ENCODE measurements at regions not wholly inside any gene's neighbourhood (a gene's known extent, or its start where the extent isn't known, plus 50 kb on each side); places are given as distances from the start of the nearest gene placed in this dataset.

DNA sequence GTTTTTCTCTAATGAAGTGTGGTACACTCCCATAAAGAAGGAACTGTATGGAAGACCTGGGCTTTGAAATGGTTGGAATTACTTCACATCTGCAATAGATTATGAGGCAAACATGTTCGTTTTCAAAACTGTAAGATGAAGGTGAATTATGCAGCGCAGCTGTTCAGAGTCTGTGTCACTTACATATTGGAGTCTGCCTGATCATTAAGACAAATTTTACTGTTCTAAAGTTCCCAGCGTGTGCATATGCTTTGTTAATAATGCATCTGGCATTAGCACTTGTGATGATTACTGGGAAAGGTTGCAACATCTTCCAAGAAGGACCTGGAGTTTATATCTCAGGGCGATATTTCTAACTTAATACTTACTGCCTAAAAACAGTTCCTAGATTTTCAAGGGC is 255.2 kb upstream of the ZC3H12C start:
- no peak overlapping the region for H2AFZ ChIP-seq (ENCODE audit: low read depth, low read length)
- no peaks in the 10 kb centered on the region for H3K79me2 ChIP-seq (ENCODE audit: insufficient read depth, low read length)
- no peak for DNase-seq (ENCODE audit: low read depth)
- no peaks in the 10 kb centered on the region for H4K20me1 ChIP-seq (ENCODE audit: insufficient read depth, low read length)
- Mint-ChIP-seq H3K27ac (ENCODE audit: unreplicated experiment) (no peak overlapping the region), H3K4me1 (ENCODE audit: low read depth, unreplicated experiment) (no peaks in the 10 kb centered on the region), H3K4me3 (ENCODE audit: unreplicated experiment) (no peak overlapping the region), H3K9me3 (ENCODE audit: unreplicated experiment) (no peaks in the 10 kb centered on the region), H3K27me3 (ENCODE audit: low read depth, unreplicated experiment) (peaks cover 3% of the 10 kb centered on the region), H3K36me3 (ENCODE audit: low read depth, unreplicated experiment) (no peaks in the 10 kb centered on the region)
- H3K4me3 ChIP-seq (ENCODE audit: insufficient read depth, low read depth, low read length) = no peak overlapping the region
- no peak overlapping the region for H3K4me2 ChIP-seq (ENCODE audit: low read length)
- no peaks in the 10 kb centered on the region for H3K9me3 ChIP-seq (ENCODE audit: insufficient read depth, low read depth, low read length)
- TF ChIP-seq CTCF (IDR thresholded peaks at IDR 0.05; ENCODE audit: insufficient read depth, low read depth, low read length) = no peak
- TF ChIP-seq EZH2 (IDR thresholded peaks at IDR 0.05; ENCODE audit: insufficient read depth, low read length) = no peak
- no peak overlapping the region for H3K27ac ChIP-seq (ENCODE audit: low read depth, low read length)
- no peaks in the 10 kb centered on the region for H3K36me3 ChIP-seq (ENCODE audit: insufficient read depth, low read length)
- no peaks in the 10 kb centered on the region for H3K4me1 ChIP-seq (ENCODE audit: insufficient read depth, low read length)
- H3K9ac ChIP-seq (ENCODE audit: low read length) = no peak overlapping the region
- H3K27me3 ChIP-seq (ENCODE audit: insufficient read depth, low read length) = no peaks in the 10 kb centered on the region
- FAIRE-seq = no peak

DNA sequence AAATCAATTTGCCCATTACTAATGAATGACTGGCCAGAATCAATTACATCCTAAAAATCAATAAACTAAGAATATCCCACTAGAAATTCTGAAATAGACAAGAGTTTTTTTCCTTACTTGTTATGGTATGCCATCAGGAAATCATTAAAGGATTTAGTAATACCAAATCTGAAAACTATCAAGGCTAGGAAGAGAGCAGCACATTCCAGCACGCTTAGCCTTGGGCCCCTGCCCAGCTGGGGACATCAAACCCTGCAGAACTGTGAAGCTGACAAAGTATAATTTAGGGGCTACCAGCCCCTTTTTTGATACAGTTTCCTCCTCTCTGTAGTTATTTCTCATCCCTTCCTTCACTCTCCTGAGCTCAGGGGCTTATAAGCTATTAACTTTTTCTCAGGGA is 247.8 kb upstream of the ZC3H12C start:
- Histone ChIP-seq H2AFZ (ENCODE audit: low read depth, low read length) (no peak overlapping the region), H3K4me1 (ENCODE audit: insufficient read depth, low read length) (no peaks in the 10 kb centered on the region), H3K27ac (ENCODE audit: low read depth, low read length) (no peak overlapping the region), H3K9ac (ENCODE audit: low read length) (no peak overlapping the region), H3K9me3 (ENCODE audit: insufficient read depth, low read depth, low read length) (no peaks in the 10 kb centered on the region), H3K27me3 (ENCODE audit: insufficient read depth, low read length) (no peaks in the 10 kb centered on the region), H3K4me3 (ENCODE audit: insufficient read depth, low read depth, low read length) (no peak overlapping the region), H4K20me1 (ENCODE audit: insufficient read depth, low read length) (no peaks in the 10 kb centered on the region), H3K4me2 (ENCODE audit: low read length) (no peak overlapping the region), H3K79me2 (ENCODE audit: insufficient read depth, low read length) (no peaks in the 10 kb centered on the region), H3K36me3 (ENCODE audit: insufficient read depth, low read length) (no peaks in the 10 kb centered on the region)
- FAIRE-seq (peak; percentile 54), DNase-seq (ENCODE audit: low read depth) (no peak)
- Mint-ChIP-seq H3K4me1 (ENCODE audit: low read depth, unreplicated experiment) (no peaks in the 10 kb centered on the region), H3K36me3 (ENCODE audit: low read depth, unreplicated experiment) (no peaks in the 10 kb centered on the region), H3K9me3 (ENCODE audit: unreplicated experiment) (no peaks in the 10 kb centered on the region), H3K27me3 (ENCODE audit: low read depth, unreplicated experiment) (no peaks in the 10 kb centered on the region), H3K27ac (ENCODE audit: unreplicated experiment) (no peak overlapping the region), H3K4me3 (ENCODE audit: unreplicated experiment) (no peak overlapping the region)
- TF ChIP-seq EZH2 (IDR thresholded peaks at IDR 0.05; ENCODE audit: insufficient read depth, low read length) (no peak), CTCF (IDR thresholded peaks at IDR 0.05; ENCODE audit: insufficient read depth, low read depth, low read length) (no peak)

DNA sequence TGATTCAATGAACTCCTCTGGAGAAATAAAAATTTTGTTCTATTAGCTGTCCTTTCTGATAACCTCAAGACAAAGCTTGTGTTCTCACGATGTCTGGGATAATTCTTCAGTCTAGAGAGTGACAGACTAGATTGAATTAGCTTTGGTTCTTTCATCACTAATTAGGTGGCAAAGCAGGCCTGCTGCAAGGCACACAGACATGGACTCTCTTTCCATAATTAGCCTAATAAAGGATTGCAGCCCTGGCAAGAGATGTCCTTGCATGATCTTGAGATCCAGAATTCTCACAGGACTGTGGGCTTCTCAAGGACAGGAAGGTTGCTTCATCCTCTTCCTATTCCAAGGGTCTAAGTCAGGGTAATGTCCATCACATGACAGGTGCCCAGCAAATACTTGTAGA is 245.6 kb upstream of the ZC3H12C start:
- no peaks in the 10 kb centered on the region for H3K9me3 ChIP-seq (ENCODE audit: insufficient read depth, low read depth, low read length)
- H3K36me3 Mint-ChIP-seq (ENCODE audit: low read depth, unreplicated experiment) = no peaks in the 10 kb centered on the region
- TF ChIP-seq CTCF (IDR thresholded peaks at IDR 0.05; ENCODE audit: insufficient read depth, low read depth, low read length) (no peak), EZH2 (IDR thresholded peaks at IDR 0.05; ENCODE audit: insufficient read depth, low read length) (no peak)
- H3K27me3 ChIP-seq (ENCODE audit: insufficient read depth, low read length) = no peaks in the 10 kb centered on the region
- DNase-seq (ENCODE audit: low read depth) = no peak
- H3K4me1 ChIP-seq (ENCODE audit: insufficient read depth, low read length) = no peaks in the 10 kb centered on the region
- no peaks in the 10 kb centered on the region for H3K4me1 Mint-ChIP-seq (ENCODE audit: low read depth, unreplicated experiment)
- H3K4me3 ChIP-seq (ENCODE audit: insufficient read depth, low read depth, low read length) = no peak overlapping the region
- no peaks in the 10 kb centered on the region for H3K36me3 ChIP-seq (ENCODE audit: insufficient read depth, low read length)
- H3K79me2 ChIP-seq (ENCODE audit: insufficient read depth, low read length) = no peaks in the 10 kb centered on the region
- no peak overlapping the region for H3K4me3 Mint-ChIP-seq (ENCODE audit: unreplicated experiment)
- H3K27ac ChIP-seq (ENCODE audit: low read depth, low read length) = no peak overlapping the region
- H3K4me2 ChIP-seq (ENCODE audit: low read length) = no peak overlapping the region
- H3K9ac ChIP-seq (ENCODE audit: low read length) = no peak overlapping the region
- FAIRE-seq = peak; percentile 62
- H3K27me3 Mint-ChIP-seq (ENCODE audit: low read depth, unreplicated experiment) = no peaks in the 10 kb centered on the region
- H3K27ac Mint-ChIP-seq (ENCODE audit: unreplicated experiment) = no peak overlapping the region
- H2AFZ ChIP-seq (ENCODE audit: low read depth, low read length) = no peak overlapping the region
- H4K20me1 ChIP-seq (ENCODE audit: insufficient read depth, low read length) = no peaks in the 10 kb centered on the region
- no peaks in the 10 kb centered on the region for H3K9me3 Mint-ChIP-seq (ENCODE audit: unreplicated experiment)
